PFSK-1 (cell line): ENCODE measurements at regions not wholly inside any gene's neighbourhood (a gene's known extent, or its start where the extent isn't known, plus 50 kb on each side); places are given as distances from the start of the nearest gene placed in this dataset.

Experiments
- POLR2AphosphoS5 ChIP-seq: IDR thresholded peaks from 2 replicates; pipeline ENCODE4 v1.6.1; 2012; ENCODE audit warnings: low read depth, mild to moderate bottlenecking, control low read depth, low read length, moderate library complexity
- SIN3A ChIP-seq: IDR thresholded peaks from 2 replicates; pipeline ENCODE4 v1.6.1; 2012; ENCODE audit warnings: mild to moderate bottlenecking, low read length, moderate library complexity, borderline replicate concordance; ENCODE audit not compliant: insufficient read depth
- TAF1 ChIP-seq: IDR thresholded peaks from 2 replicates; pipeline ENCODE4 v1.6.1; 2012; ENCODE audit warnings: low read length, control low read depth, borderline replicate concordance; ENCODE audit not compliant: insufficient read depth
- TF ChIP-seq, protein P1 (sequence below), 2 experiments: IDR thresholded peaks; 2 replicates each; pipeline versions ENCODE4 v1.6.1 to v1.8.0; 2011 to 2012; ENCODE audit warnings: low read depth in 2 of 2, low read length in 2 of 2, control low read depth in 1 of 2, inconsistent platforms in 1 of 2, mild to moderate bottlenecking in 1 of 2, moderate library complexity in 1 of 2; ENCODE audit not compliant: insufficient read depth in 1 of 2

- TF ChIP-seq POLR2AphosphoS5: no peak
- TF ChIP-seq, protein P1, sequence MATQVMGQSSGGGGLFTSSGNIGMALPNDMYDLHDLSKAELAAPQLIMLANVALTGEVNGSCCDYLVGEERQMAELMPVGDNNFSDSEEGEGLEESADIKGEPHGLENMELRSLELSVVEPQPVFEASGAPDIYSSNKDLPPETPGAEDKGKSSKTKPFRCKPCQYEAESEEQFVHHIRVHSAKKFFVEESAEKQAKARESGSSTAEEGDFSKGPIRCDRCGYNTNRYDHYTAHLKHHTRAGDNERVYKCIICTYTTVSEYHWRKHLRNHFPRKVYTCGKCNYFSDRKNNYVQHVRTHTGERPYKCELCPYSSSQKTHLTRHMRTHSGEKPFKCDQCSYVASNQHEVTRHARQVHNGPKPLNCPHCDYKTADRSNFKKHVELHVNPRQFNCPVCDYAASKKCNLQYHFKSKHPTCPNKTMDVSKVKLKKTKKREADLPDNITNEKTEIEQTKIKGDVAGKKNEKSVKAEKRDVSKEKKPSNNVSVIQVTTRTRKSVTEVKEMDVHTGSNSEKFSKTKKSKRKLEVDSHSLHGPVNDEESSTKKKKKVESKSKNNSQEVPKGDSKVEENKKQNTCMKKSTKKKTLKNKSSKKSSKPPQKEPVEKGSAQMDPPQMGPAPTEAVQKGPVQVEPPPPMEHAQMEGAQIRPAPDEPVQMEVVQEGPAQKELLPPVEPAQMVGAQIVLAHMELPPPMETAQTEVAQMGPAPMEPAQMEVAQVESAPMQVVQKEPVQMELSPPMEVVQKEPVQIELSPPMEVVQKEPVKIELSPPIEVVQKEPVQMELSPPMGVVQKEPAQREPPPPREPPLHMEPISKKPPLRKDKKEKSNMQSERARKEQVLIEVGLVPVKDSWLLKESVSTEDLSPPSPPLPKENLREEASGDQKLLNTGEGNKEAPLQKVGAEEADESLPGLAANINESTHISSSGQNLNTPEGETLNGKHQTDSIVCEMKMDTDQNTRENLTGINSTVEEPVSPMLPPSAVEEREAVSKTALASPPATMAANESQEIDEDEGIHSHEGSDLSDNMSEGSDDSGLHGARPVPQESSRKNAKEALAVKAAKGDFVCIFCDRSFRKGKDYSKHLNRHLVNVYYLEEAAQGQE (IDR thresholded peaks at IDR 0.05; ENCODE audit: insufficient read depth in 1 of 2, low read depth in 2 of 2, low read length in 2 of 2): no peak
- TF ChIP-seq SIN3A: no peak
- no peak for TF ChIP-seq TAF1
These were observed 367.9 kb upstream of the GRAMD2B start for GRCh38 chr5:126055348-126055729.
